ENCODE measurements at regions not wholly inside any gene's neighbourhood (a gene's known extent, or its start where the extent isn't known, plus 50 kb on each side); places are given as distances from the start of the nearest gene placed in this dataset.

DNA sequence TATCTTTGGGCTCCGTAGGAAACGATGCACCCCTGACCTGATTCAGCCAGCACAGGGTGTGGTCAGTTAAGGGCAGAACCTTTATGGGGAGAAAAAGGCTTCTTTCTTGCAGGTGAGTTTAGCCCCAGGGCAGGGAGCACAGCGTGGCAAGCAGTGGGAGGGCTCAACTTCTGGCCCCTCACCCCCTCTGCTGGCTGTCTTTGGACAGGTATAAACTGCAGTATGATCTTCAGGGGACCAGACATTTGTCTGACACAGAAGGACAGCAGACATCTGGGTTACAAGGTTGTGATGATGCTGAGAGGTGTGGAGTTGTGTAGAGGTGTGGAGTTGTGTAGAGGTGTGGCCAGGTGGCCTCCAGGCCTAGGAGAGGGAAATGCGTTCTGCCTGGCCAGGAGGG lies 324.0 kb upstream of the PLET1 start:
- H3K27me3 ChIP-seq: no peaks in the 10 kb centered on the region
- 72 to 85% methylated on average over 4 of the region's 4 CpGs for WGBS, 2 donors
- intact Hi-C loops (cut with DNase I; ENCODE audit: low total_unique reads): loop anchor here (10.0 kb wide), 1 partner anchor 700 kb away; no protein-coding TSS in a partner anchor

GRCh38 chr11:112587664-112588063 lies 327.0 kb upstream of the PLET1 start:
- DNase-seq: no peak

More for the DNA sequence above, 324.0 kb upstream of the PLET1 start:
- Histone ChIP-seq H3K4me3 (no peak overlapping the region), H3K27ac (no peak overlapping the region), H3K4me1 (no peaks in the 10 kb centered on the region), H3K36me3 (ENCODE audit: low read depth, missing control alignments) (no peaks in the 10 kb centered on the region), H3K9me3 (no peaks in the 10 kb centered on the region)
- TF ChIP-seq, protein P1, sequence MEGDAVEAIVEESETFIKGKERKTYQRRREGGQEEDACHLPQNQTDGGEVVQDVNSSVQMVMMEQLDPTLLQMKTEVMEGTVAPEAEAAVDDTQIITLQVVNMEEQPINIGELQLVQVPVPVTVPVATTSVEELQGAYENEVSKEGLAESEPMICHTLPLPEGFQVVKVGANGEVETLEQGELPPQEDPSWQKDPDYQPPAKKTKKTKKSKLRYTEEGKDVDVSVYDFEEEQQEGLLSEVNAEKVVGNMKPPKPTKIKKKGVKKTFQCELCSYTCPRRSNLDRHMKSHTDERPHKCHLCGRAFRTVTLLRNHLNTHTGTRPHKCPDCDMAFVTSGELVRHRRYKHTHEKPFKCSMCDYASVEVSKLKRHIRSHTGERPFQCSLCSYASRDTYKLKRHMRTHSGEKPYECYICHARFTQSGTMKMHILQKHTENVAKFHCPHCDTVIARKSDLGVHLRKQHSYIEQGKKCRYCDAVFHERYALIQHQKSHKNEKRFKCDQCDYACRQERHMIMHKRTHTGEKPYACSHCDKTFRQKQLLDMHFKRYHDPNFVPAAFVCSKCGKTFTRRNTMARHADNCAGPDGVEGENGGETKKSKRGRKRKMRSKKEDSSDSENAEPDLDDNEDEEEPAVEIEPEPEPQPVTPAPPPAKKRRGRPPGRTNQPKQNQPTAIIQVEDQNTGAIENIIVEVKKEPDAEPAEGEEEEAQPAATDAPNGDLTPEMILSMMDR (IDR thresholded peaks at IDR 0.05): no peak
- TF ChIP-seq POLR2A (IDR thresholded peaks at IDR 0.05): no peak
- DNase-seq: no peak

DNA sequence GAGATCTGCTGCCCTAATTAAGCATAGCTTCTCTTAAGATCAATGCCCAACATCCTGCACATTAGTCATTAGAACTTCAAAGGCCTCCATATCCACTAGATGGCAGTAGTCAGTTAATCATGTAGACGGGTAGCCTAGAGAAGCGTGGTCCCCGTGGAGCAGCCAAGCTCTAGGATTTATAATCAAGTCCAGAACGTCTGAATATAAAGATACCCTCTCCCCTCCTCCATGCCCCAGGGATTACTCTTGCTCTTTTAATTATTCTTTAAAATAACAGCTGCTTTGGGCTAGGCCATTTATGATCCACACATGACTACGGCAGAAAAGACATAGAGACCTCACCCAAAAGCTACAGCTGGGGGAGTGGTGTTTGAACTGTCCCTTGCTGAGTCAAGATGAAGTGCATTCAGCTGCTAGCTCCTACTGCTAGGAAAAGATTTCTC lies 327.6 kb upstream of the PLET1 start:
- H3K27ac ChIP-seq: no peak overlapping the region

More at GRCh38 chr11:112587664-112588063, 327.0 kb upstream of the PLET1 start:
- H3K27me3 ChIP-seq: no peaks in the 10 kb centered on the region
- H3K4me1 ChIP-seq: no peaks in the 10 kb centered on the region
- H3K9me3 ChIP-seq: no peaks in the 10 kb centered on the region
- 77 to 83% methylated on average over 5 of the region's 5 CpGs for WGBS, 2 donors
- no peak for TF ChIP-seq POLR2A (IDR thresholded peaks at IDR 0.05)
- TF ChIP-seq, protein P1 (IDR thresholded peaks at IDR 0.05): no peak
- no peak overlapping the region for H3K27ac ChIP-seq
- intact Hi-C loops (cut with DNase I; ENCODE audit: low total_unique reads): loop anchor here (10.0 kb wide), 1 partner anchor 697 kb away; no protein-coding TSS in a partner anchor
- no peak overlapping the region for H3K4me3 ChIP-seq
- no peaks in the 10 kb centered on the region for H3K36me3 ChIP-seq (ENCODE audit: low read depth, missing control alignments)

DNA sequence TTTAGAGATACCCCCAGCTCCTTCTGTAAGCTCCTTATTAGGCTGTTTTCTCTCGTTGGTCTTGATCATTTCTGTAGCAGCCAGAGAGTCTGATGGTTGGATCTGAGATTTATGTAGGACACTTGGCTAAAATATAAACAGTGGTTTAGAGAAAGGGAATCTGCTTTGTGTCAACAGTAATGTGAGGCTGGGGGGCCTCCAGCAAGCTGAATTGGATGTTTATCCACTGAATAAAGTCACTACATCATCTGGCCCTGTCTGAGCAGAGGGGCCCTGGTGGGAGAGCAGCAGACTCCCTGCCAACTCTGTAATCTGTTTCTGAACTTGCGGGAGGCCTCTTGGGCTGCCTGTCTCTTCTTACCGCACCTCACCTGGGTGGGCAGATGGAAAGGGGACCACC lies 328.5 kb upstream of the PLET1 start:
- DNase-seq: no peak
- Histone ChIP-seq H3K4me3 (no peak overlapping the region), H3K9me3 (no peaks in the 10 kb centered on the region), H3K4me1 (no peaks in the 10 kb centered on the region), H3K27ac (no peak overlapping the region), H3K27me3 (no peaks in the 10 kb centered on the region), H3K36me3 (ENCODE audit: low read depth, missing control alignments) (no peaks in the 10 kb centered on the region)
- WGBS, 2 donors: 71 to 88% methylated on average over 3 of the region's 3 CpGs
- intact Hi-C loops (cut with DNase I; ENCODE audit: low total_unique reads): loop anchor here (10.0 kb wide), 1 partner anchor 696 kb away; no protein-coding TSS in a partner anchor
- TF ChIP-seq, protein P1 (IDR thresholded peaks at IDR 0.05): no peak
- no peak for TF ChIP-seq POLR2A (IDR thresholded peaks at IDR 0.05)

More for the DNA sequence above, 327.6 kb upstream of the PLET1 start:
- intact Hi-C loops (cut with DNase I; ENCODE audit: low total_unique reads): loop anchor here (10.0 kb wide), 1 partner anchor 697 kb away; no protein-coding TSS in a partner anchor
- H3K4me1 ChIP-seq: no peaks in the 10 kb centered on the region
- no peak overlapping the region for H3K4me3 ChIP-seq
- H3K9me3 ChIP-seq: no peaks in the 10 kb centered on the region
- TF ChIP-seq, protein P1 (IDR thresholded peaks at IDR 0.05): peak; percentile 47 to 69 (median 64)
- TF ChIP-seq POLR2A (IDR thresholded peaks at IDR 0.05): no peak
- peak; percentile 84 for DNase-seq
- no peaks in the 10 kb centered on the region for H3K27me3 ChIP-seq
- H3K36me3 ChIP-seq (ENCODE audit: low read depth, missing control alignments): no peaks in the 10 kb centered on the region
- WGBS, 2 donors: 26 to 29% methylated on average over 5 of the region's 5 CpGs

GRCh38 chr11:112590764-112591163 lies 330.1 kb upstream of the PLET1 start:
- Histone ChIP-seq H3K4me1 (no peaks in the 10 kb centered on the region), H3K27ac (no peak overlapping the region)
- WGBS, 2 donors: 56 to 95% methylated on average over 2 of the region's 2 CpGs

More at GRCh38 chr11:112590764-112591163, 330.1 kb upstream of the PLET1 start:
- intact Hi-C loops (cut with DNase I; ENCODE audit: low total_unique reads): no loop called here
- H3K9me3 ChIP-seq: no peaks in the 10 kb centered on the region
- no peaks in the 10 kb centered on the region for H3K27me3 ChIP-seq
- no peak for TF ChIP-seq POLR2A (IDR thresholded peaks at IDR 0.05)
- TF ChIP-seq, protein P1 (IDR thresholded peaks at IDR 0.05): no peak
- no peak overlapping the region for H3K4me3 ChIP-seq
- H3K36me3 ChIP-seq (ENCODE audit: low read depth, missing control alignments): no peaks in the 10 kb centered on the region
- DNase-seq: no peak

All from testis (tissue), 2 donors.